GM13977 (cell line): ENCODE measurements at regions not wholly inside any gene's neighbourhood (a gene's known extent, or its start where the extent isn't known, plus 50 kb on each side); places are given as distances from the start of the nearest gene placed in this dataset.
"Not testable (repeated sequence)": the region's sequence is repeated elsewhere in the genome, so short reads cannot be mapped to it uniquely, and the experiment has no call there.

Source experiments
- DNase-seq: peaks from one replicate; pipeline ENCODE4 v3.0.0; 2012; ENCODE audit warnings: low spot score
- CTCF ChIP-seq: IDR thresholded peaks from 2 replicates; pipeline ENCODE4 v1.5.1; 2012; ENCODE audit warnings: mild to moderate bottlenecking, control low read depth; ENCODE audit not compliant: insufficient read depth; ENCODE audit errors: extremely low read depth, missing control alignments
- in situ Hi-C: fragments of 300-500 bp; cut with MboI; formaldehyde crosslinking; loops from one replicate; pipeline ENCODE4 v1.12.0; 2022; ENCODE audit warnings: low sequenced_read_pairs, low pct_unique_long_range_greater_than_20kb, mixed read lengths, inconsistent platforms; ENCODE audit not compliant: unreplicated experiment

GRCh38 chr4:84158670-84159069 is 340.4 kb downstream of the NKX6-1 start:
- DNase-seq: no peak
- in situ Hi-C loops: no loop called here
- TF ChIP-seq CTCF: no peak

GRCh38 chr4:84151574-84151973 is 347.5 kb downstream of the NKX6-1 start:
- in situ Hi-C loops: no loop called here
- DNase-seq: no peak
- TF ChIP-seq CTCF: peak; percentile 15

GRCh38 chr4:84150177-84150576 is 348.9 kb downstream of the NKX6-1 start:
- TF ChIP-seq CTCF: no peak
- in situ Hi-C loops: no loop called here

GRCh38 chr4:84147831-84148230 is 351.3 kb downstream of the NKX6-1 start:
- no peak for TF ChIP-seq CTCF
- in situ Hi-C loops: no loop called here
- DNase-seq: no peak

More at GRCh38 chr4:84150177-84150576, 348.9 kb downstream of the NKX6-1 start:
- no peak for DNase-seq

- TF ChIP-seq CTCF: no peak
- in situ Hi-C loops: no loop called here
- no peak for DNase-seq
Observed at GRCh38 chr4:84146300-84146959, 352.7 kb downstream of the NKX6-1 start.

- DNase-seq: no peak
- TF ChIP-seq CTCF: no peak
- in situ Hi-C loops: no loop called here
Observed at GRCh38 chr4:84145176-84145575, 353.9 kb downstream of the NKX6-1 start.

GRCh38 chr4:84126911-84127310 is 372.2 kb downstream of the NKX6-1 start:
- in situ Hi-C loops, DNase-seq: not testable (repeated sequence)
